GM18870 (cell line): ENCODE measurements at regions not wholly inside any gene's neighbourhood (a gene's known extent, or its start where the extent isn't known, plus 50 kb on each side); places are given as distances from the start of the nearest gene placed in this dataset.

Experiments used
- ATAC-seq: cut with Tn5 transposase; IDR thresholded peaks from one replicate; pipeline ENCODE4 v1.9.1; 2021; ENCODE audit warnings: moderate library complexity; ENCODE audit not compliant: unreplicated experiment

- no peak for ATAC-seq
Measured at GRCh38 chr17:79377230-79377786, 233.5 kb downstream of the RBFOX3 start.

GRCh38 chr17:79374807-79375206, 236.0 kb downstream of the RBFOX3 start:
- ATAC-seq: no peak

GRCh38 chr17:79374087-79374689, 236.7 kb downstream of the RBFOX3 start:
- ATAC-seq: no peak

GRCh38 chr17:79372470-79373238, 238.2 kb downstream of the RBFOX3 start:
- ATAC-seq: no peak

- no peak for ATAC-seq
Measured at GRCh38 chr17:79371984-79372383, 238.9 kb downstream of the RBFOX3 start.

- ATAC-seq: no peak
Measured at GRCh38 chr17:79370594-79370993, 240.3 kb downstream of the RBFOX3 start.

GRCh38 chr17:79370126-79370525, 240.7 kb downstream of the RBFOX3 start:
- no peak for ATAC-seq

GRCh38 chr17:79369532-79369931, 241.3 kb downstream of the RBFOX3 start:
- no peak for ATAC-seq

- ATAC-seq: no peak
Measured at GRCh38 chr17:79369001-79369400, 241.8 kb downstream of the RBFOX3 start.

- no peak for ATAC-seq
Measured at GRCh38 chr17:79368521-79368920, 242.3 kb downstream of the RBFOX3 start.

- ATAC-seq: no peak
Measured at GRCh38 chr17:79366988-79367571, 243.8 kb downstream of the RBFOX3 start.

GRCh38 chr17:79365836-79366770, 244.7 kb downstream of the RBFOX3 start:
- ATAC-seq: no peak

- ATAC-seq: no peak
Measured at GRCh38 chr17:79365351-79365750, 245.5 kb downstream of the RBFOX3 start.

GRCh38 chr17:79364315-79365094, 246.3 kb downstream of the RBFOX3 start:
- ATAC-seq: no peak

- no peak for ATAC-seq
Measured at GRCh38 chr17:79363552-79364275, 247.1 kb downstream of the RBFOX3 start.

GRCh38 chr17:79362772-79363305, 248.0 kb downstream of the RBFOX3 start:
- ATAC-seq: no peak

GRCh38 chr17:79361873-79362771, 248.7 kb downstream of the RBFOX3 start:
- ATAC-seq: no peak

- no peak for ATAC-seq
Measured at GRCh38 chr17:79361221-79361734, 249.6 kb downstream of the RBFOX3 start.
